Panc1 (cell line): ENCODE measurements at regions not wholly inside any gene's neighbourhood (a gene's known extent, or its start where the extent isn't known, plus 50 kb on each side); places are given as distances from the start of the nearest gene placed in this dataset.

Source experiments
- POLR2AphosphoS5 ChIP-seq: IDR thresholded peaks from 2 replicates; pipeline ENCODE4 v1.6.1; 2012; ENCODE audit warnings: mild to moderate bottlenecking, low read depth, low read length, moderate library complexity
- SIN3A ChIP-seq: IDR thresholded peaks from 2 replicates; pipeline ENCODE4 v1.6.1; 2012; ENCODE audit warnings: low read depth, mild to moderate bottlenecking, low read length, moderate library complexity, borderline replicate concordance; ENCODE audit not compliant: insufficient read depth
- TCF7L2 ChIP-seq: IDR thresholded peaks from 2 replicates; pipeline ENCODE4 v1.6.1; 2011; ENCODE audit warnings: mild to moderate bottlenecking, low read depth, low read length, inconsistent platforms
- TF ChIP-seq, protein P1 (sequence below): fragments of 450-650 bp; IDR thresholded peaks from 2 replicates; pipeline ENCODE4 v1.5.1; 2017; ENCODE audit warnings: mild to moderate bottlenecking
- TF ChIP-seq, protein P2 (sequence below), 2 experiments: IDR thresholded peaks; 2 replicates each; pipeline ENCODE4 v1.6.1; 2011 to 2012; ENCODE audit warnings: low read depth in 2 of 2, control low read depth in 1 of 2, low read length in 1 of 2, mild to moderate bottlenecking in 1 of 2, moderate library complexity in 1 of 2; ENCODE audit not compliant: insufficient read depth in 1 of 2

DNA sequence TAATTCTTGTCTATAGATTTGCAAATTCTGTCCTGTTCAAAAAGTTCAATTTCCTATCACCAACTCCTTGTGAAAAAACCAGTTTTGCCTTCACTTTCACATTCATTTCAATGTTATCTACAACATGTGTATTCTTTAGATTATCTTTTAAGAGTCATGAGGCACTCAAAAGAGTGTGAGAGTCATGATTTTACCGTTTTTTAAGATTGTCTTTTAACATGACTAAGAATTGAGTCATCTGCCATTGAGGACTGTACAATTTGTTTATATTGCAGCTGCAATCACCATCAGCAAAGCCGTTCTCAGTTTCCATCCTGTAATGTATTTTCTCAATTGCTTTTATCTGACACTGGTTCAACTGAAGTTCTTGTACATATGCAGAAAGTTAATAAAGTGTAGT, 275.8 kb downstream of the LNPK start:
- TF ChIP-seq, protein P1, sequence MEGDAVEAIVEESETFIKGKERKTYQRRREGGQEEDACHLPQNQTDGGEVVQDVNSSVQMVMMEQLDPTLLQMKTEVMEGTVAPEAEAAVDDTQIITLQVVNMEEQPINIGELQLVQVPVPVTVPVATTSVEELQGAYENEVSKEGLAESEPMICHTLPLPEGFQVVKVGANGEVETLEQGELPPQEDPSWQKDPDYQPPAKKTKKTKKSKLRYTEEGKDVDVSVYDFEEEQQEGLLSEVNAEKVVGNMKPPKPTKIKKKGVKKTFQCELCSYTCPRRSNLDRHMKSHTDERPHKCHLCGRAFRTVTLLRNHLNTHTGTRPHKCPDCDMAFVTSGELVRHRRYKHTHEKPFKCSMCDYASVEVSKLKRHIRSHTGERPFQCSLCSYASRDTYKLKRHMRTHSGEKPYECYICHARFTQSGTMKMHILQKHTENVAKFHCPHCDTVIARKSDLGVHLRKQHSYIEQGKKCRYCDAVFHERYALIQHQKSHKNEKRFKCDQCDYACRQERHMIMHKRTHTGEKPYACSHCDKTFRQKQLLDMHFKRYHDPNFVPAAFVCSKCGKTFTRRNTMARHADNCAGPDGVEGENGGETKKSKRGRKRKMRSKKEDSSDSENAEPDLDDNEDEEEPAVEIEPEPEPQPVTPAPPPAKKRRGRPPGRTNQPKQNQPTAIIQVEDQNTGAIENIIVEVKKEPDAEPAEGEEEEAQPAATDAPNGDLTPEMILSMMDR: no peak
- TF ChIP-seq, protein P2, sequence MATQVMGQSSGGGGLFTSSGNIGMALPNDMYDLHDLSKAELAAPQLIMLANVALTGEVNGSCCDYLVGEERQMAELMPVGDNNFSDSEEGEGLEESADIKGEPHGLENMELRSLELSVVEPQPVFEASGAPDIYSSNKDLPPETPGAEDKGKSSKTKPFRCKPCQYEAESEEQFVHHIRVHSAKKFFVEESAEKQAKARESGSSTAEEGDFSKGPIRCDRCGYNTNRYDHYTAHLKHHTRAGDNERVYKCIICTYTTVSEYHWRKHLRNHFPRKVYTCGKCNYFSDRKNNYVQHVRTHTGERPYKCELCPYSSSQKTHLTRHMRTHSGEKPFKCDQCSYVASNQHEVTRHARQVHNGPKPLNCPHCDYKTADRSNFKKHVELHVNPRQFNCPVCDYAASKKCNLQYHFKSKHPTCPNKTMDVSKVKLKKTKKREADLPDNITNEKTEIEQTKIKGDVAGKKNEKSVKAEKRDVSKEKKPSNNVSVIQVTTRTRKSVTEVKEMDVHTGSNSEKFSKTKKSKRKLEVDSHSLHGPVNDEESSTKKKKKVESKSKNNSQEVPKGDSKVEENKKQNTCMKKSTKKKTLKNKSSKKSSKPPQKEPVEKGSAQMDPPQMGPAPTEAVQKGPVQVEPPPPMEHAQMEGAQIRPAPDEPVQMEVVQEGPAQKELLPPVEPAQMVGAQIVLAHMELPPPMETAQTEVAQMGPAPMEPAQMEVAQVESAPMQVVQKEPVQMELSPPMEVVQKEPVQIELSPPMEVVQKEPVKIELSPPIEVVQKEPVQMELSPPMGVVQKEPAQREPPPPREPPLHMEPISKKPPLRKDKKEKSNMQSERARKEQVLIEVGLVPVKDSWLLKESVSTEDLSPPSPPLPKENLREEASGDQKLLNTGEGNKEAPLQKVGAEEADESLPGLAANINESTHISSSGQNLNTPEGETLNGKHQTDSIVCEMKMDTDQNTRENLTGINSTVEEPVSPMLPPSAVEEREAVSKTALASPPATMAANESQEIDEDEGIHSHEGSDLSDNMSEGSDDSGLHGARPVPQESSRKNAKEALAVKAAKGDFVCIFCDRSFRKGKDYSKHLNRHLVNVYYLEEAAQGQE (IDR thresholded peaks at IDR 0.05; ENCODE audit: insufficient read depth in 1 of 2, low read depth in 2 of 2, low read length in 1 of 2): no peak
- no peak for TF ChIP-seq POLR2AphosphoS5
- no peak for TF ChIP-seq TCF7L2
- TF ChIP-seq SIN3A: no peak
